IMR-90 (cell line): ENCODE measurements at regions not wholly inside any gene's neighbourhood (a gene's known extent, or its start where the extent isn't known, plus 50 kb on each side); places are given as distances from the start of the nearest gene placed in this dataset.
"Not testable (repeated sequence)": the region's sequence is repeated elsewhere in the genome, so short reads cannot be mapped to it uniquely, and the experiment has no call there.

Experiments used
- ATAC-seq: fragments of 200-7000 bp; cut with Tn5 transposase; 2 replicates; pipeline ENCODE4 v1.9.1; 2020; ENCODE audit warnings: low read depth, mild to moderate bottlenecking, moderate library complexity
- BruUV-seq: library from RNA; stranded (reverse); fragments of 400-500 nt; replicated peaks from 2 replicates; lab custom pipeline; 2021; lab: Mats Ljungman, UMichigan
- CTCF ChIA-PET: fragments of 300-600 bp; formaldehyde crosslinking; extraction: SDS; loops from one replicate; lab custom pipeline; 2021; ENCODE audit warnings: antibody characterized with exemption; lab: Yijun Ruan, JAX
- POLR2A ChIA-PET: fragments of 300-600 bp; sonication (Branson Sonifier 250); formaldehyde crosslinking; loops from one replicate; lab custom pipeline; 2022; ENCODE audit warnings: antibody characterized with exemption; ENCODE audit not compliant: unreplicated experiment; lab: Charles Lee
- DNase-seq: peaks from one replicate; pipeline ENCODE4 v3.0.0; 2013
- H2AFZ ChIP-seq: replicated peaks from 2 replicates; pipeline ENCODE3; 2013; ENCODE audit warnings: low read length, mild to moderate bottlenecking; ENCODE audit not compliant: poor library complexity
- H2AK5ac ChIP-seq: 2 replicates; pipeline ENCODE4 v1.6.1; 2013; ENCODE audit warnings: low read depth, low read length, inconsistent platforms
- H2AK9ac ChIP-seq: replicated peaks from 2 replicates; pipeline ENCODE3; 2013; ENCODE audit warnings: mild to moderate bottlenecking, low read depth, low read length, moderate library complexity; ENCODE audit not compliant: poor library complexity
- H2BK120ac ChIP-seq: 2 replicates; pipeline ENCODE4 v1.6.1; 2013; ENCODE audit warnings: low read depth, low read length, inconsistent platforms
- H2BK15ac ChIP-seq: 3 replicates; pipeline ENCODE4 v1.6.1; 2013; ENCODE audit warnings: low read depth, low read length, inconsistent platforms
- H2BK20ac ChIP-seq: 2 replicates; pipeline ENCODE4 v1.6.1; 2013; ENCODE audit warnings: low read depth, mild to moderate bottlenecking, inconsistent platforms, low read length, moderate library complexity
- H2BK5ac ChIP-seq: 2 replicates; pipeline ENCODE4 v1.6.1; 2013; ENCODE audit warnings: mild to moderate bottlenecking, low read depth, low read length, inconsistent platforms; ENCODE audit not compliant: poor library complexity, severe bottlenecking
- H3K14ac ChIP-seq: replicated peaks from 2 replicates; pipeline ENCODE4 v1.6.1; 2013; ENCODE audit warnings: low read depth, low read length, inconsistent platforms
- H3K18ac ChIP-seq: 2 replicates; pipeline ENCODE4 v1.6.1; 2013; ENCODE audit warnings: low read depth, low read length, control low read depth
- H3K23ac ChIP-seq: 2 replicates; pipeline ENCODE4 v1.6.1; 2013; ENCODE audit warnings: low read depth, low read length, inconsistent platforms
- H3K27ac ChIP-seq: 2 replicates; pipeline ENCODE4 v1.5.1; 2013; ENCODE audit warnings: mild to moderate bottlenecking, control low read depth, low read length; ENCODE audit not compliant: insufficient read depth
- H3K27me3 ChIP-seq: 2 replicates; pipeline ENCODE4 v1.6.1; 2013; ENCODE audit warnings: low read length; ENCODE audit not compliant: control insufficient read depth, insufficient read depth
- H3K36me3 ChIP-seq: 2 replicates; pipeline ENCODE4 v1.6.1; 2013; ENCODE audit warnings: low read length, mixed read lengths; ENCODE audit not compliant: control insufficient read depth, insufficient read depth
- H3K4ac ChIP-seq: 2 replicates; pipeline ENCODE4 v1.6.1; 2013; ENCODE audit warnings: low read depth, low read length, inconsistent platforms
- H3K4me1 ChIP-seq: 2 replicates; pipeline ENCODE4 v1.6.1; 2013; ENCODE audit warnings: low read length, mixed read lengths; ENCODE audit not compliant: control insufficient read depth, insufficient read depth
- H3K4me2 ChIP-seq: 2 replicates; pipeline ENCODE4 v1.6.1; 2013; ENCODE audit warnings: low read depth, mild to moderate bottlenecking, control low read depth, low read length, moderate library complexity
- H3K4me3 ChIP-seq: 2 replicates; pipeline ENCODE4 v1.5.1; 2013; ENCODE audit warnings: low read depth, mild to moderate bottlenecking, control low read depth, low read length, moderate library complexity; ENCODE audit not compliant: insufficient read depth
- H3K56ac ChIP-seq: 2 replicates; pipeline ENCODE4 v1.6.1; 2013; ENCODE audit warnings: low read length, inconsistent platforms; ENCODE audit not compliant: insufficient read depth; ENCODE audit errors: extremely low read depth
- H3K79me1 ChIP-seq, 2 experiments: 2 replicates each; pipeline ENCODE4 v1.6.1; 2013; ENCODE audit warnings: low read length in 2 of 2, inconsistent platforms in 1 of 2, low read depth in 1 of 2
- H3K9ac ChIP-seq: 2 replicates; pipeline ENCODE4 v1.6.1; 2013; ENCODE audit warnings: low read depth, low read length, control low read depth
- H3K9me1 ChIP-seq: 2 replicates; pipeline ENCODE4 v1.6.1; 2013; ENCODE audit warnings: low read length, inconsistent platforms; ENCODE audit not compliant: insufficient read depth
- H3K9me3 ChIP-seq: 2 replicates; pipeline ENCODE4 v1.6.1; 2013; ENCODE audit warnings: low read length; ENCODE audit not compliant: control insufficient read depth, insufficient read depth
- H4K20me1 ChIP-seq: 2 replicates; pipeline ENCODE4 v1.6.1; 2013; ENCODE audit warnings: low read length, inconsistent platforms; ENCODE audit not compliant: insufficient read depth
- H4K5ac ChIP-seq: 2 replicates; pipeline ENCODE4 v1.6.1; 2013; ENCODE audit warnings: mild to moderate bottlenecking, low read depth, low read length, control low read depth
- H4K8ac ChIP-seq, 2 experiments: 2 replicates each; pipeline ENCODE4 v1.6.1; 2013; ENCODE audit warnings: low read depth in 2 of 2, low read length in 2 of 2, control low read depth in 1 of 2, inconsistent platforms in 1 of 2
- H4K91ac ChIP-seq: 2 replicates; pipeline ENCODE4 v1.6.1; 2013; ENCODE audit warnings: low read depth, low read length, inconsistent platforms; ENCODE audit not compliant: insufficient read depth
- WGBS, 2 experiments: methylation state at CpG; one replicate each; pipeline versions ENCODE4 v1.1.5 to v1.1.7; 2013; ENCODE audit warnings: missing lambda C conversion rate in 2 of 2; ENCODE audit not compliant: insufficient read length in 1 of 2; ENCODE audit errors: extremely low coverage in 2 of 2; 5-methylcytosine and 5-hydroxymethylcytosine counted together
- dilution Hi-C: fragments of 300-500 bp; cut with HindIII; formaldehyde crosslinking; loops from one replicate; pipeline ENCODE4 v1.14.3; 2018; ENCODE audit warnings: low sequenced_read_pairs; ENCODE audit not compliant: unreplicated experiment
- in situ Hi-C: fragments of 300-500 bp; cut with MboI; formaldehyde crosslinking; loops from 3 replicates; pipeline ENCODE4 v1.14.3; 2019; ENCODE audit warnings: low sequenced_read_pairs, inconsistent platforms, mixed read lengths
- intact Hi-C: fragments of 100-400 bp; cut with micrococcal nuclease; formaldehyde crosslinking; loops from 2 replicates; pipeline ENCODE4 v1.10.0; 2022

GRCh38 chrY:26372480-26372879 is 750.6 kb downstream of the CDY1 start:
- H3K27me3 ChIP-seq, in situ Hi-C loops, H3K9me1 ChIP-seq, POLR2A ChIA-PET, H3K4ac ChIP-seq, H3K23ac ChIP-seq, H4K5ac ChIP-seq, H3K36me3 ChIP-seq, H3K9ac ChIP-seq, H3K14ac ChIP-seq, H2BK15ac ChIP-seq, ATAC-seq, DNase-seq, H4K91ac ChIP-seq, H2AK5ac ChIP-seq, H2BK5ac ChIP-seq, CTCF ChIA-PET, H2BK20ac ChIP-seq, H3K4me2 ChIP-seq, H3K79me1 ChIP-seq, H2AFZ ChIP-seq, BruUV-seq, H3K56ac ChIP-seq, H4K20me1 ChIP-seq, dilution Hi-C loops, H3K27ac ChIP-seq, H3K4me3 ChIP-seq, H2BK120ac ChIP-seq, H2AK9ac ChIP-seq, H3K9me3 ChIP-seq, H4K8ac ChIP-seq, intact Hi-C loops, H3K4me1 ChIP-seq, H3K18ac ChIP-seq: not testable (repeated sequence)
- no CpG with 5 or more reads among the region's 1 CpG for WGBS, 2 experiments
